ENCODE measurements at regions not wholly inside any gene's neighbourhood (a gene's known extent, or its start where the extent isn't known, plus 50 kb on each side); places are given as distances from the start of the nearest gene placed in this dataset.
A peak's percentile ranks its signal among the peaks of the same experiment; 100 is the strongest.

DNA sequence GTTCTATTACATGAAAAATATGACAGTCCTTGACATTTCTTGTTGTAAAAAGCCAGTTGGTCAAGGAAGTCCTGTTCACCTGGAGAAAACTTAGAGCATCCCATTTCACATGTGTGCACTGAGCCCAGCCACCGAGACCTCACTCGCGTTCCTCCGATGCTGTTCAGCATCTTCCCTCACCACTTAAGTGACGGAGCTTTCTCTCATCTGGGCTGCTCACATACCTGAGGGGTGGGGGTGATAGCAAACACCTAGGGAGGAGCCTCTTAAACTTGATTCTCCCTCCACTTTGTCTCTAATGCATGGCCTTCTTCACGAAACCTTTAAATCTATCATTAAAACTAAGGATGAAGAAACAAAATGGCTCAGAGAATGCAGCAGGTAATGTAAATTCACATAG lies 950.2 kb downstream of the GATA3 start:
- Mint-ChIP-seq H3K4me1 (peaks cover 24% of the 10 kb centered on the region), H3K36me3 (peaks cover 3% of the 10 kb centered on the region), H3K4me3 (no peak overlapping the region), H3K27me3 (no peaks in the 10 kb centered on the region), H3K27ac (no peak overlapping the region), H3K9me3 (no peaks in the 10 kb centered on the region)
- no peak for DNase-seq
- CTCF ChIA-PET, result no interaction called here

GRCh38 chr10:9009505-9009904 lies 955.0 kb downstream of the GATA3 start:
- CTCF ChIA-PET, result no interaction called here
- Mint-ChIP-seq H3K27ac (peak overlapping the region; percentile 75), H3K36me3 (peaks cover 3% of the 10 kb centered on the region), H3K9me3 (no peaks in the 10 kb centered on the region), H3K27me3 (no peaks in the 10 kb centered on the region), H3K4me1 (peaks cover 35% of the 10 kb centered on the region), H3K4me3 (no peak overlapping the region)
- no peak for DNase-seq

DNA sequence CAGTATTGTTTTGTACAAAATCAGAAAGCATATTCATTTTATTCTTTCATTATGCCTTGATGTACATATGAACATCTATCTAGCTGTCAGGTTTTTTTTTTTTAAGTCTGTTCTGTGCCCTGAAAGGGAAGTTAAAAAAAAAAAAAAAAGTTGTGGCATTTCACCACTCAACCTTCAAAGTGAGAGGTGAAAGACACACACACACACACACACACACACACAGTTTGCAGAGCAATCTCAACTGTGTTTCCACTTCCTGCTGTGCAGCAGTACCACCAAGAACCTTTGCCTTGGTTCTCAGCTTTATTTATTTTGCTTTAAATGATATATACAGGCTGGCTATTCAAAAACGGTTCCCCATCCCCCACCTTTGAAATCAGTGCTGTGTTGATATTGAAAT lies 955.6 kb downstream of the GATA3 start:
- CTCF ChIA-PET, result interaction anchor here (0.8 kb wide), 1 partner anchor 55 kb away, joined by 3 read pairs; no protein-coding TSS in a partner anchor
- peak; percentile 51 for DNase-seq
- Mint-ChIP-seq H3K36me3 (peaks cover 3% of the 10 kb centered on the region), H3K27me3 (no peaks in the 10 kb centered on the region), H3K27ac (peak overlapping the region; percentile 75), H3K4me1 (peaks cover 41% of the 10 kb centered on the region), H3K9me3 (no peaks in the 10 kb centered on the region), H3K4me3 (no peak overlapping the region)

DNA sequence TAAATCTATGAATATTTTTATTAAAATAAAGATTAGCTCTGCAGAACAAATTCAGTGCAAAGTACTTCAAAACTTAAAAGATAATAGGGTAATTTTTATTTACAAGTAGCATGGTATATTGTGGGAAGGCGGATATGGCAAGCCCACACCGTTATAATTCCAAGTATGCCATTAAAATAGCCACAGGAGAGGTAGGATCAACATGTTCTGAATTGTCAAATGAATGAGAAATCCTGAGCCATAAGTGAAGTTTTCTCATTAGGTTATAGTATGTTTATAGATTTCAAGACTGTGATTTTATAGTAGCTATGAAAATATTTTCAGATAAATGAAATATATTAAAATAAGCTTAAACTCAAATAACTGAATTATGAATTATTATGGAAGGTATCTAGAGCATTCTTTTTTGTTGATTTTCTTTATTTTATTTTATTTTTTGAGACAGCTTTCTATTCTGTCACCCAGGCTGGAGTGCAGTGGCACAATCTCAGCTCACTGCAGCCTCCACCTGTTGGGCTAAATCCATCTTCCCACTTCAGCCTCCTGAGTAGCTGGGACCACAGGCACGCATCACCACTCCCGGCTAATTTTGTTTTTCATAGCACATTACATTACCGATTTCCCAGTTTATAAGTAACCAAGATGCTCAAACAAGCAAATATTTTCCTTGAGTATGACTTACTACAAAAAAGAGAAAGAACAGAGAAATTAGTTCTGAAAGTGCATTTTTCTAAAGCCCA lies 956.6 kb downstream of the GATA3 start:
- Mint-ChIP-seq H3K4me1 (peaks cover 42% of the 10 kb centered on the region), H3K36me3 (peaks cover 3% of the 10 kb centered on the region), H3K4me3 (no peak overlapping the region), H3K9me3 (no peaks in the 10 kb centered on the region), H3K27ac (no peak overlapping the region), H3K27me3 (no peaks in the 10 kb centered on the region)
- DNase-seq, result no peak
- CTCF ChIA-PET, result no interaction called here

GRCh38 chr10:9012312-9012711 lies 957.8 kb downstream of the GATA3 start:
- Mint-ChIP-seq H3K36me3 (peaks cover 3% of the 10 kb centered on the region), H3K4me1 (peaks cover 40% of the 10 kb centered on the region)
- CTCF ChIA-PET, result no interaction called here

GRCh38 chr10:9015005-9015404 lies 960.5 kb downstream of the GATA3 start:
- CTCF ChIA-PET, result no interaction called here

More at GRCh38 chr10:9012312-9012711, 957.8 kb downstream of the GATA3 start:
- Mint-ChIP-seq H3K27ac (no peak overlapping the region), H3K4me3 (no peak overlapping the region), H3K9me3 (no peaks in the 10 kb centered on the region), H3K27me3 (peaks cover 4% of the 10 kb centered on the region)
- DNase-seq, result no peak

DNA sequence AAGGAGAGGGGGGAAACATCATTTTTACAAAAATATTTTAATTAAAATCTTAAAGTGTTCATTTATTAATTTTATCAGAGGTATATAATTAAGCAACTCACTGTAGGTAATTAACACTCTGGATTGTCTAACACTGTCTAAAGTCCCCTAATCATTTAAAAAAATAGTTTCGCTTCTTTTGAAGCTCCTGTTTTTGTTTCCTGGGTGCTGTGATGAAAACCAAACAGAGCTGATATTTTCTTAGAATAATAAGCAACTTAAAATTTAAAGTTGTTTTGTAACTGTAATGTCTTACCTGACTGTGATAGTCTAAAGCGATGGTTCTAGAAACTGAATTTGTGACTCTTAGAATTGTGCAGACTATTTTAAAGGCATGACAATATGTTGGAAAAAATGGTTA lies 961.0 kb downstream of the GATA3 start:
- no peak overlapping the region for H3K27ac Mint-ChIP-seq
- no peak overlapping the region for H3K4me3 Mint-ChIP-seq
- no peak for DNase-seq
- peaks cover 4% of the 10 kb centered on the region for H3K27me3 Mint-ChIP-seq
- CTCF ChIA-PET, result no interaction called here
- no peaks in the 10 kb centered on the region for H3K9me3 Mint-ChIP-seq
- H3K4me1 Mint-ChIP-seq, result peaks cover 12% of the 10 kb centered on the region
- H3K36me3 Mint-ChIP-seq, result no peaks in the 10 kb centered on the region

More at GRCh38 chr10:9015005-9015404, 960.5 kb downstream of the GATA3 start:
- peaks cover 16% of the 10 kb centered on the region for H3K4me1 Mint-ChIP-seq
- no peaks in the 10 kb centered on the region for H3K36me3 Mint-ChIP-seq
- H3K27me3 Mint-ChIP-seq, result peaks cover 4% of the 10 kb centered on the region
- H3K4me3 Mint-ChIP-seq, result no peak overlapping the region
- no peak overlapping the region for H3K27ac Mint-ChIP-seq
- DNase-seq, result no peak
- H3K9me3 Mint-ChIP-seq, result no peaks in the 10 kb centered on the region

DNA sequence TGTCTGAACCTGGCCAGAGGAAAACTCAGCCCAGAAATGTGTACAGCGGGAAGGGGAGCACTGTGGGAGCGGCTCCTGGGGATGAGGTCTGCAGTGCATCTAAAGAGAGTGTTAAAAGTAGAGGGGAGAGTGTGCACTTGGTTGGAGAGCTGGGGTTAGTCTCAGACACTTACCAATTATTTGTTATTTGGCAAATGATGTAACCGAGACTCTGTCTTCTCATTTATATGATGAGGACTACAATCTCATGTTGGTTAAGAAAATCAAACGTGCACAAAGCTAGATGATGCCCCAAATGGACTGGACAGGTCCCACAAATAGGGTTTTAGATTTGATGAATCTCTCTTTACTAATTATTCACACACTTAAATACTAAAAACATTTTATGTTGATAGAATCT lies 962.4 kb downstream of the GATA3 start:
- Mint-ChIP-seq H3K4me1 (peaks cover 9% of the 10 kb centered on the region), H3K27me3 (peaks cover 4% of the 10 kb centered on the region), H3K9me3 (no peaks in the 10 kb centered on the region), H3K36me3 (no peaks in the 10 kb centered on the region), H3K27ac (no peak overlapping the region), H3K4me3 (no peak overlapping the region)
- DNase-seq, result no peak
- CTCF ChIA-PET, result no interaction called here

- Mint-ChIP-seq H3K27ac (no peak overlapping the region), H3K36me3 (no peaks in the 10 kb centered on the region), H3K4me3 (no peak overlapping the region), H3K4me1 (peaks cover 9% of the 10 kb centered on the region), H3K9me3 (no peaks in the 10 kb centered on the region), H3K27me3 (peaks cover 4% of the 10 kb centered on the region)
- CTCF ChIA-PET, result interaction anchor here (0.5 kb wide), 1 partner anchor 1959 kb away, joined by 3 read pairs; no protein-coding TSS in a partner anchor
- no peak for DNase-seq
Measured at GRCh38 chr10:9018195-9019173, 964.0 kb downstream of the GATA3 start.

DNA sequence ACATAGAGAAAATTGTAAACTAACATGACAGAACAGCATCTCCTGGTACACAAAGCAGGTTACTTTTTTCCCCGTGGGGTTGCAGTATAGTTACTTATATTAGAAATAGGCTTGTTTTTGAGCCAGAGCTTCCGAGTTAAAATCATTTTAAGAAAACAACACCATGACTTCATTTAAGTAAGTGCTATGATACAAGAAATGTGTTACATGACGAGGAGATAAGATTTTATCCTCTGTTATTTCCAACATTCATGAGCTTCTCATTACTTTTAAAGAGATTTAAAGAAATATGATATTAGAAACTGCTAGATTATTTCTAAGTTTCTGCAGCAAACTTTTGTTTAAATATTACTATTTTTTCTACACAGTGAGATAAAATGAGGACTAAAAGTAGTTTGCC lies 968.7 kb downstream of the GATA3 start:
- Mint-ChIP-seq H3K27ac (no peak overlapping the region), H3K4me1 (no peaks in the 10 kb centered on the region), H3K4me3 (no peak overlapping the region), H3K27me3 (peaks cover 5% of the 10 kb centered on the region), H3K9me3 (no peaks in the 10 kb centered on the region), H3K36me3 (no peaks in the 10 kb centered on the region)
- CTCF ChIA-PET, result no interaction called here
- DNase-seq, result no peak

DNA sequence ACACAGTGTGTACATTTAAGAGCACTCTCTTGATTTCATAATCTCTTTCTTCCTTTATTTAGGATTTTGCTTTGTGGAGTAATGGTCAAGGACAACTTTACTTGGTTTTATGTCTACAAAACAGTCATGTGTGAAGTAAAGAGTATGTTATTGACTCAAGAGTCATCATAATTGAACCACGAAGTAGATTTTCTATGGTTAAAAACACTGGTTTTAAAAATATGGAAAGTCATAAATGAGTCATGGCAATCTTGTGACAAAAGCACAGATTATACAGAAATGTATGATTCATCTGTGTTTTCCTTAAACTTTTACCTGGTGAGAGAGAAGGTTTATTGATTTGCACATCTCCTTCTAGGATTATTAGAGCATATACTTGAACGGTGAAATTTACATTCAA lies 969.7 kb downstream of the GATA3 start:
- Mint-ChIP-seq H3K4me3 (no peak overlapping the region), H3K9me3 (no peaks in the 10 kb centered on the region), H3K27ac (no peak overlapping the region), H3K4me1 (no peaks in the 10 kb centered on the region), H3K27me3 (peaks cover 5% of the 10 kb centered on the region), H3K36me3 (no peaks in the 10 kb centered on the region)
- CTCF ChIA-PET, result no interaction called here
- DNase-seq, result no peak

- H3K4me1 Mint-ChIP-seq, result no peaks in the 10 kb centered on the region
- CTCF ChIA-PET, result no interaction called here
- peaks cover 5% of the 10 kb centered on the region for H3K27me3 Mint-ChIP-seq
- H3K27ac Mint-ChIP-seq, result no peak overlapping the region
- no peaks in the 10 kb centered on the region for H3K36me3 Mint-ChIP-seq
- H3K9me3 Mint-ChIP-seq, result no peaks in the 10 kb centered on the region
- no peak for DNase-seq
- no peak overlapping the region for H3K4me3 Mint-ChIP-seq
Measured at GRCh38 chr10:9028231-9028630, 973.7 kb downstream of the GATA3 start.

GRCh38 chr10:9035355-9035754 lies 980.9 kb downstream of the GATA3 start:
- no peaks in the 10 kb centered on the region for H3K9me3 Mint-ChIP-seq
- no peak overlapping the region for H3K4me3 Mint-ChIP-seq
- H3K4me1 Mint-ChIP-seq, result no peaks in the 10 kb centered on the region
- no peak overlapping the region for H3K27ac Mint-ChIP-seq
- H3K36me3 Mint-ChIP-seq, result no peaks in the 10 kb centered on the region
- CTCF ChIA-PET, result no interaction called here
- H3K27me3 Mint-ChIP-seq, result no peaks in the 10 kb centered on the region
- no peak for DNase-seq

DNA sequence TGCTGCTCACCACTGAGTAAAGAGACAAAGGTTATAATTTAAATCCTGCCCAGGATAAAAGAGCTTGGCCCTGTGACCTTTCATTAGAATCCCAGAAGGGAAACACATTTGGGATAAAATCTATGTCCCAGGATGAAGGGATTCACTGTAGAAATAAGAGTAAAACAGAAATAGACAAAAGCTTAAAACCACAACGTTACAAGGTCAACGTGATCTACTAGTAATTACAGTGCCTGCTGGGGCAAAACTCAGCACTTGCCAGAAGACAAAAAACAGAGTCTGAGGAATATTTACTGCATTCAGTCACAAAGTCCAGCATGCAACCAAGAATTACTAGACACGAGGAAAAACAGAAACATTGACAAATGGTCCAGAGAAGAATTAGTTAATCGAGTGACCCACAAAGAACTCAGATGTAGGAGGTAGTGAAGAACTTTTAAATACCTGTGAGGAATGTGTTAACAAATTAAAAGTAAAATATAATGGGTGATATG lies 982.3 kb downstream of the GATA3 start:
- no peak overlapping the region for H3K4me3 Mint-ChIP-seq
- H3K27ac Mint-ChIP-seq, result no peak overlapping the region
- CTCF ChIA-PET, result no interaction called here
- no peaks in the 10 kb centered on the region for H3K9me3 Mint-ChIP-seq
- H3K4me1 Mint-ChIP-seq, result no peaks in the 10 kb centered on the region
- DNase-seq, result no peak
- H3K27me3 Mint-ChIP-seq, result no peaks in the 10 kb centered on the region
- H3K36me3 Mint-ChIP-seq, result no peaks in the 10 kb centered on the region

Data from activated naive CD4-positive, alpha-beta T cell treated with anti-CD3 and anti-CD28 coated beads, Interleukin-2, amount 10 ng/mL, durations not matched to agents 7 days and 5 days (primary cell).